Erythroblast (primary cell): ENCODE measurements at regions not wholly inside any gene's neighbourhood (a gene's known extent, or its start where the extent isn't known, plus 50 kb on each side); places are given as distances from the start of the nearest gene placed in this dataset.

Experiments
- GATA1 ChIP-seq: IDR thresholded peaks from 2 replicates; pipeline ENCODE4 v1.6.1; 2011; ENCODE audit warnings: low read depth, mild to moderate bottlenecking, control low read depth, low read length, moderate library complexity
- POLR2A ChIP-seq: IDR thresholded peaks from 2 replicates; pipeline ENCODE4 v1.6.1; 2011; ENCODE audit warnings: mild to moderate bottlenecking, low read length

- TF ChIP-seq POLR2A (no peak), GATA1 (no peak)
These were observed 126.5 kb downstream of the MIAT start for GRCh38 chr22:26783885-26784284.
